ENCODE measurements at regions not wholly inside any gene's neighbourhood (a gene's known extent, or its start where the extent isn't known, plus 50 kb on each side); places are given as distances from the start of the nearest gene placed in this dataset.

DNA sequence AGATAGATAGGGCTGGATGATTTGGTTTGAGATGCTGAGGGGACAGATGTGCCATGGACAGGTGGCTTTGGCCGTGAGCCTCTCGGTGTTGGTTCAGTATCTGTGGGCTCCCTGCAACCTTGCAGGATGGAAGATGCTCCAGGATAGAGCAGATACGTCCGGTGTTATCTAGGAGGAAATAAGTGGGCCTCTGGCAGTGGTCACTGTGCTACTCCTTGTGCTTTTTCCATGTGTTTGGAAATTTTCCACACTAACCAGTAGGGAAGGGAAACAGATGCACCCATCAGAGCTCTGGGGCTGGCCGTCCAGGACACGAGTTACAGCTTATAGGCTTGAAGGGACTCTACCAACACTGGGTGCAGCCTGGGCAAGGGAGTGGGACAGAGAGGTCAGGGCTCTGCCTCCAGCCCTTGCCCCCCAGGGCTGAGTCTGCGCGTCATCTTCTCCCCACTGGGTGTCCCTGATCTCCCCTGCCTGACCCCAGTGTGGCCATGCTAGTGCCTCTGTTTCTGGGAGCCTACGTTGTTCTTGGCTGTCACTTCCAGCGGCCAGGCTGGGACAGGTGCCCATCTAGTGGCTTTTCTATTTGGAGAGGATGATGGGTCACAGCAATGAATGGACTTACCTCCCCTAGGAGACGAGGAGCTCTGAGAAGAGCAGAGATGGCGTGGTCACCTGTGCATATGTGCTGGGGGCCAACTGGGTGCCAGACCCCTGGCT, 166.9 kb downstream of the SEC14L1 start:
- DNase-seq (ENCODE audit: low read depth in 2 of 2), result no peak

DNA sequence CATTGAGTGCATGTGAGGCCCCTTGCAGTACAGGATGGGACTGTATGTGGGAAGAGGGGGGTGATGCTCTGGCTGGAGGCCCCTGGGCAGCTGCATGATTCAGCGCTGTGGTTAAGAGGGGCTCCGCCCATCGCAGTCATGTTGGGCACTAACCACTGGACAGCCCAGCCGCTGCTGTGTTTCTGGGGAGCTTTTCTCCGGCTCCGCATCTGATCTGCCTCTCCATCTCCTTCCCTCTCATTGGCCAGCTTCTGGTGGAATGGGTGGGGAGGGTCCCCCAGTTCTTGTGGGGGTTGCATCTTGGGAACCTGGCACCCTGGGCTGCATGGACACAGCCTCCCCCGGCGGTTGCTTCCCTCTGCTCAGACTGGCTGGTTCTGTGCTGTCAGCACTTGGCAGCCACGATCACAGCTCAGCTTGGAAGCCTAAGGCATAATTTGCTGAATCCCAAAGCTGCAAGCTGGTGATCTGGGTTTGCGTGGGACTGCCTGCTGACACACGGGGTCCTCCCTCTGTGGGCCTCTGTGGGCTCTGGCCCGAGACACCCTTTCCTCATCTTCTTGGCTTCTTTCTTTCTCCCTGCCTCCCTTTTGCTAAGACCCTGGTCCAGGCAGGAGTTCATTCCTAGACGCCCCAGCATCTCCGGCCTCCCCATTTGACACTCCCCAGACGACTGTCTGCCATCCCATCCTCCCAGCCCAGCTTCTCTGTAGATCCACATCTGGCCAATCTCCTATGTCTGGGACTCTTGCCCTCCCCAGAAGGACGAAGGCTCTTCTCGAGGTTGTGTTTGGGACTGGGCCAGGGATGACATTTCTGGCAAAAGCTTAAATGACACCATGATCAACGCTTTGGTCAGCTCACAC, 168.3 kb downstream of the SEC14L1 start:
- DNase-seq (ENCODE audit: low read depth in 2 of 2), result no peak

DNA sequence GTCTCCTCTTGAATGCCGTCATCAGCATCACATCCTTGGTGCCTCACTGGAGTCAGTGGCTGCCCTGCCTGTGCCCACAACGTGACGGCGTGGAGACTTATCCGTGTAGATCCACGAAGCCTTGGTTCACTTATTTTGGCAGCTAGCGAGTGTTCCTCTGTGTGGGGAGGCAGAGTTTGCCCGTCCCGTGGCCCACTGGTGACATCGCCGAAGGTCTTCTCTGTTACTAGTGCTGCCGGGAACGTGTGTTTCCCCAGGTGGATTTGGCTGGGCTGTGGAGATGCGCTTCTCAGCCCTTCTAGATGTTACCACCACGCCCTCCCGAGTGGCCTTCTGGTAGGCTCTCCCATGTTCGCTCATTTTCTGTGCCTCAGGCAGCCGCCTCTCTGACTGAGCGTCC, 169.6 kb downstream of the SEC14L1 start:
- no peak for DNase-seq (ENCODE audit: low read depth in 2 of 2)

DNA sequence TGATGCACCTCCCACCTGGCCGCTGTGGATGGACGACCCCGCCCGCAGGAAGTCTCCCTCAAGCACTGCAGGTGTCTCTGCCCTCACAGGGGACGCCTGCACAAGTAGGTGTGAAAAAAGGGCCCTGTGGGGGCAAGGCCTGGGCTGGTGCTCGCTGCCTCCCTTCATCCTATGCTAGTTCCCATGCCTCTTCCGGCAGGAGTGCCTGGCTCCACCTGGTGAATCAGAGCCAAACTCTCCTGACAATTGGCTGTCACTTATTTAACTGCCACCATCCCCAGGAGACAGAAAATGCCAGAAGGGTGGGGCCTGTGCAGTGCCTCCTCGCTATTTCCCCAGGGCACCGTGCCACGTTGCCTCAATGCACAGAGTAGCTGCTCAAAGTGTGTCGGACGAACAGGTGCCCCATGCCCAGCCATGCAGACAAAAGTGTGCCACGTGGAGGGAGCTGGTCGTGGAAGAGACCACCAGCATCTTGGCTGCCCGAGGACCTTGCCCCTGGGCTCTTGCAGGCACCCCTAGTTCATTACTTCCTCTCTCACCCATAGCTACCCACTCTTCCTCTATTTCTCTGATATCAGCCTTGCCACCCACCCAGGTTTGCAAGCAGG, 170.7 kb downstream of the SEC14L1 start:
- DNase-seq (ENCODE audit: low read depth in 2 of 2), result no peak

DNA sequence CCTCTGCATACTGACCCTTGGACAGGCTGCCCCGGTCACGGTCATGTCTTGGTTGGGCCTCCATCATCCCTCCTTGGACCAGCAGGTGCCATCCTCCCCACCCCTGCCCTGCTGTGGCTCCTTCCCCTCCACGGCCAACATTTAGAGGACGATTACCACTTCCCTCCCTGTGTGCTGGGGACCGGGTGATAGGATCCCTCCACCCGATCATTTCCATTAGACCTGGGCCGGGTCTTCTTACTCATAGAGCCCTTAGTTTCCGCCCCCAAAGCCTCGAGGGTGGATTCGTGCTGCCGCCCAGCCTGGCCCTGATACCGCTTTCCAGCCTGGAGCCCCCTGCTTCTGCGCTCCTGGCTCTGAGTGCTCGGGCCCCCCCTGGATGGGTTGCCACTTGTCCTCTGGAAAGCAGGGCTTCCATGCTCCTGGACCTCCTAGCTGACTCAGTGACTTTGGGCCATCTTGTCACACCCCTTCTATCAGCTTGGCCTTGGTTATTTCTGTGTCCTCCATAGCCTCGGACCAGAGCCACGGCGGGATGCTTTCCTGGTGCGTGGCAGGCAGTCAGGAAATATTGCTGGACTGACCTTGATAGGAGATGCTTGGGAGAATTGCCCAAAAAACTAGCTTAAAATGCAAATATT, 171.4 kb downstream of the SEC14L1 start:
- no peak for DNase-seq (ENCODE audit: low read depth in 2 of 2)

DNA sequence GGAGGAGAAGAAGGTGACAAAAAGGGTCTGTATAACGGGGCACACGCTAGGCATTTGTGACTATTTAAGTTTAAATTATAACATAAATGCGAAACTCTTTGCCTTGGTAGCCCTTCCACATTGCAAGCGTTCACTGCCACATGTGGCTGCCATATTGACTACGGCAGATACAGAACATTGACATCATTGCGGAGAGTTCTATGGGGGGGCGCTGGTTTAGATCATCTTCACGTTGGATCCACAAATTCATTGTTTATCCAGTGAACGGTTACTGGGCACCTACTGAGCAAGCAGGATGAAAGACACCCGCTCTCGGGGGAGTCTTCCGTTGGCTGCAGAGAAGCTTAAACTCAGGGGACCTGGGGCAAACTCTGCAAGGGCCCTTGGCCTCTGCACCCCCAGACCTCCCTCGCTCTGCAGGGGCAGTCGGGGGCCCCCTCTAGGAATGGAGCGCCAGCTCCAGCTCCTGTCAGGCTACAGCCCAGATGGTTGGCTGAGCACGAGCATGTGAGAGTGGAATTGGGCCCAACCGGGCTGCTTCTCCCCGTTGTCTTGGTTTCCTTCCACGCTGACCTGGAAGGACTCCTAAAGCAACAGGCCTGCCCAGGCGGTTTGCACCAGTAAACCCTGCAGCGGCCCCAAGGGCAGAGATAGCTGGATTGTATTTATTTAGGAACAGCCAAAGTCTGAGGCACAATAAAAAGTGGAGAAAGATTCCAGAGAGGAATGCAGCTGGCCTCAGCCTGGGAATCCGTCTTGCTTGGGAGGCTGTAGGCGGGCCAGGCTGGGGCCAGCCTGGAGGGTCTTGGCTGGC, 172.2 kb downstream of the SEC14L1 start:
- no peak for DNase-seq (ENCODE audit: low read depth in 2 of 2)

DNA sequence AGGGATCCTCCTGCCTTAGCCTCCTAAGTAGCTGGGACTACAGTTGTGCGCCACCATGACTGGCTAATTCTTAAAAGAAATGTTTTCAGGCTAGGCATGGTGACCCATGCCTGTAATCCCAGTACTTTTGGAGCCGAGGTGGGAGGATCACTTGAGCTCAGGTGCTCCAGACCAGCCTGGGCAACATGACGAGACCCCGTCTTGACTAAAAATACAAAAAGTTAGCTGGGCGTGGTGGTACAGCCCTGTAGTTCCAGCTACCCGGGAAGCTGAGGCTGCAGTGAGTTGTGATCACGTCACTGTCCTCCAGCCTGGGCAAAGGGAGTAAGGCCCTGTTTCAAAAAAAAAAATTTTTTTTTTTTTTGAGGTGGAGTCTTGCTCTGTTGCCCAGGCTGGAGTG, 173.1 kb downstream of the SEC14L1 start:
- no peak for DNase-seq (ENCODE audit: low read depth in 2 of 2)

DNA sequence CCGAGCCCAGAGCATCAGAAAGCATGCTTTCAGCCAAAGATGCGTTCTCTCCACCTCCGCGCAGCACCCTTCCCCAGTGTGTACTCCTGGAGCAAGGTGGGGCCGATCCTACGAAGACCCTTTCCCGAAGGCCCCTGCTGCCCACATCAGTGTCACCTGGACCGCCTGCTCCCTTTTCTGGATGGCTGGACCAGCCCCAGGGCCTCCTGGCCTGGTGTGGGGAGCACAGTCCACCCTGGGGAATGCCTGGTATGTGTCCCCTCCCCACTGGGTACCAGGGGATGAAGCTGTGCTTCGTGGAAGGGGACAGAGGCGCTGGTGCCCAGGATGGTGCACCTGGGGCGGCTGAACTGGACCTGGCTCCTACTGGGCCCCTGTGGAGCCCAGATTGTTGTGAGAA, 173.8 kb downstream of the SEC14L1 start:
- no peak for DNase-seq (ENCODE audit: low read depth in 2 of 2)

DNA sequence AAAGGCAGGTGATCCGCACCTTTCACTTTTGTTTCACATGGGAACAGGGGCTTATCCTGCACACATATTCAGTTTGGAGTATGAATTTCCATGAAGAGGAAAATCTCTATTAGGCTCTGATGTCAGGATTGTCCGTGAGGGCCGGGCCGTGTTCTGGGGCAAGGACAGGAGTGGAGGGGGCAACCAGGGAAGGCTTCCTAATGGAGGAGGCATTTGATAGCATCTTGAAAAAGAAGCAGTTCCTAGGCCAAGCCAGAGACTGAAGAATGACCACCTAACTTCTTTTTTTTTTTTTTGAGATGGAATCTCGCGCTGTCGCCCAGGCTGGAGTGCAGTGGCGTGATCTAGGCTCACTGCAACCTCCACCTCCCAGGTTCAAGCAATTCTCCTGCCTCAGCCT, 174.2 kb downstream of the SEC14L1 start:
- DNase-seq (ENCODE audit: low read depth in 2 of 2), result no peak

DNA sequence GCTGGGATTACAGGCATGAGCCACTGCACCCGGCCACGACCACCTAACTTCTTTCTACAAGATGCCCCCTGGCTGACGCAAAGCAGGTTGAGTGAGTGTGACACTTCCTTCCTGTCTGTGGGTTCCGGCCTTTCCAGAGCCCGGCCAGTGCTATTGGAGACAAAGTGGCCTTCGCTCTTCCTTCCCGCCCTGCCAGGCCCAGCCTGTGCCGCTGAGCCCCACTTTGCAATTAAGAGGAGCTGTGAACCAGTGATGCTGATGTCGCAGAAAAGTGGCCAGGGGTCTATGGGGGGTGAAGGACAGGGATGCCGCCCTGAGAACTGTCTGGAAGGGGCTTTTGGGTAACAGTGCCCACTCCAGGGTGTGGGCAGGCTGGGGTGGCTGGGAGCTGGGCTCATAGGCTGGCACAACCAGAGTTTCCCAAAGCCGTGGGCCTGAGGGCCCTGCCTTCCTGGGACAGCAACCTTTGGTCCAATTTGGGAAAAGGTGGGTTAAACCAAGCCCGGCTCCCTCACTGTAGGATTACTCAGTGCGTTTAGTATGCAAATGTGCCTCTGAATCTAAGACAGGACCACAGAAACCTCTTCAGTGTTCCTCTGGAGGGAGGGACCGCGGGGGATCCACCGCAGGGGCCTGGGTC, 174.9 kb downstream of the SEC14L1 start:
- no peak for DNase-seq (ENCODE audit: low read depth in 2 of 2)

DNA sequence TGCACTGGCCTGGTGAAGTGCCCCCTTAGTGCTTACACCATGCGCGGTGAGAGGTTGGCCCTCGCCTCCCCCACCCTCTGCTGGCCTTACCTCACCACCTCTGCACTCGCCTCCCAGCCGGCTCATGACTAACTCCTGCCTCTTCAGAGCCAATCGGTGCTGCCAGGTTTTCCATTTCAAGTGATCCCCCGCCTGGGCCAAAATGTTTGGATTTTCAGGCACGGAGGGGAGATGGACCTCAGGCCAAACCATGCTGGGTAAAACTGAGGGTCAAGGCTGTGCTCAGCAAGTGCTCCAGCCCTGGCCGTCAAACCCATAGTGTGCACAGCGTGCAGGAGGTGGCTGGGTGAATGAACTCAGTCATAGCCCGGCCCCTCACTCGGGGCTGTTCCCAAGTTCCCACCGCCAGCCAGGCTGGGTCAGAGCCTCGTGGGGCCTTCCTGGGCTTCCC, 175.4 kb downstream of the SEC14L1 start:
- DNase-seq (ENCODE audit: low read depth in 2 of 2), result no peak

DNA sequence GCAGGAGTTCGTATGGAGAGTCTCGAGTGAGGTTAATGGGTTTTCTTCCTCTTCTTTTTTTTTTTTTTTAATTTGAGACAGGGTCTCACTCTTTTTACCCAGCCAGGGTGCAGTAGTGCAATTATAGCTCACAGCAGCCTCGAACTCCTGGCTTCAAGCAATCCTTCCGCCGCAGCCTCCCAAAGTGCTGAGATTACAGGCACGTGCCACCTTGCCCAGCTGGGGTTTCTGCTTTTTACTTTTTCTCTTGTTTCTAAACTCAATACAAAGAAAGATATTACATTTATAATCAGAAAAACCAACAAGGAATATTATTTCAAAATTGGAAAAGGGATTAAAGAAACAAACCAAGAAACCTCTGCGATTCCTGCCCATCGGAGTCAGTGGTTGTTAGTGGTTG, 175.9 kb downstream of the SEC14L1 start:
- no peak for DNase-seq (ENCODE audit: low read depth in 2 of 2)

DNA sequence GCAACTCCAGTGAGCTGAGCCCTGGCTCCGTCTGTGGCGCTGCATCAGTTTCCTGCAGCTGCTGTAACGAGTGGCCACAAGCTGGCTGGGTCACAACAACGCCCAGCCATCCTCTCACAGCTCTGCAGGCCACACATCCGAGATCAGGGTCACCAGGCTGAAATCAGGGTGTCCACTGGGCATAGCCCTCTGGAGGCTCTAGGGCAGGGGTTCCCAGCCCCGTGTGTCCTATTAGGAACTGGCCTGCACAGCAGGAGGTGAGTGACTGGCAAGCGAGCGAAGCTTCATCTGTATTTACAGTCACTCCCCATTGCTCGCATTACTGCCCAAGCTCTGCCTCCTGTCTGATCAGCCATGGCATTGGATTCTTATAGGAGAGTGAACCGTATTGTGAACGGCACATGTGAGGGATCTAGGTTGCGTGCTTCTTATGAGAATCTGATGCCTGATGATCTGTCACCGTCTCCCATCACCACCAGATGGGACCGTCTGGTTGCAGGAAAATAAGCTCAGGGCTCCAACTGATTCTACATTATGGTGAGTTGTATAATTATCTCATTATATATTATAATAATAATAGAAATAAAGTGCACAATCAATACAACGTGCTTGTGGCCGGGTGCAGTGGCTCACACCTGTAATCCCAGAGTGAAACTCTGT, 176.5 kb downstream of the SEC14L1 start:
- DNase-seq (ENCODE audit: low read depth in 2 of 2), result no peak

DNA sequence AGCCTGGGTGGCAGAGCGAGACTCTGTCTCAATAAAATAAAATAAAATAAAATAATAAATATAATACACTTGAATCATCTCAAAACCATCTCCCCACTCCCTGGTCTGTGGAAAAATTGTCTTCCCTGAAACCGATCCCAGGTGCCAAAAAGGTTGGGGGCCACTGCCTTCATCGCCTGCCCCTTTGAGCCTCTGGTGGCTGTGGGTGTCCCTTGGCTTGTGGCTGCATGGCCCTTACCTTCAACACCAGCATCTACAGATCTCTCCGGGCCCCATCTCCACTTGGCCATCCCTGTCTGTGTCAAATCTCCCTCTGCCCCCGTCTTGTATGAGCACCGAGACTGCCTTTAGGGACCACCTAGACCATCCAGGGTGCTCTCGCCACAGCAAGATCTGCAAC, 177.3 kb downstream of the SEC14L1 start:
- DNase-seq (ENCODE audit: low read depth in 2 of 2), result no peak

DNA sequence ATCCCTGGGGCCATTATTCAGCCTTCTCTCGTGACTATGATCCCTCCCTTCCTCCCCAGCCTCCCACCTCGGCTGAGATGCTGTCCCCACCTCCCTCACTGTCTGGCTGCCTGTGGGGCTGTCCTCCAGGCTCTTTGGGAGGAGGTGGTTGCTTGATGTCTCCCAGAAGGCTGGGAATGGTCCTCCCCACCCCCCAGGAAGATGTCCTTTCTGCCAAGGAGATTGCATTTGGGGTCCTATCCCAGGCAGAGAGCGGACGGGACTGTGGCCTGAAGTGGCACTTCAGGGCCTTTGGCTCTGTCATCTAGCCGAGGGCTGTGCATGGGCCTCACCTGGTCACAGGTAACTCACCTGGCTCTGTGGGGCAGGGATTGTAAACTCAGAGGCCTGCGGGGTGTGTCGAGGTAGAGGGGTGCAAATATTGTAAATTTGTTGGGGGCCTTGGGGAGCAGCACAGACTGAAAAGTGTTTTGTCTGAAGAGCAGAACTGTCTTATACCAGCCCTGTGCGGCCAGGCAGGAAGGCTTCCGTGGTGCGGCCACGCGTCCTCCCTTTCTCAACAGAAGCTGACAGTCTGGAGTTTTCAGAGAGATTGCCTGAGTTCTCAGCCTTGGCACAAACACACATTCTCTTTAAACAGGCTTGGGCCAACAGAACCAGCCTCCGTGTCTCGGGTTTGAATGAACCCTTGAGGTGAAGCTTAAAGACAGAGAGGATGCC, 177.9 kb downstream of the SEC14L1 start:
- DNase-seq (ENCODE audit: low read depth in 2 of 2), result no peak

DNA sequence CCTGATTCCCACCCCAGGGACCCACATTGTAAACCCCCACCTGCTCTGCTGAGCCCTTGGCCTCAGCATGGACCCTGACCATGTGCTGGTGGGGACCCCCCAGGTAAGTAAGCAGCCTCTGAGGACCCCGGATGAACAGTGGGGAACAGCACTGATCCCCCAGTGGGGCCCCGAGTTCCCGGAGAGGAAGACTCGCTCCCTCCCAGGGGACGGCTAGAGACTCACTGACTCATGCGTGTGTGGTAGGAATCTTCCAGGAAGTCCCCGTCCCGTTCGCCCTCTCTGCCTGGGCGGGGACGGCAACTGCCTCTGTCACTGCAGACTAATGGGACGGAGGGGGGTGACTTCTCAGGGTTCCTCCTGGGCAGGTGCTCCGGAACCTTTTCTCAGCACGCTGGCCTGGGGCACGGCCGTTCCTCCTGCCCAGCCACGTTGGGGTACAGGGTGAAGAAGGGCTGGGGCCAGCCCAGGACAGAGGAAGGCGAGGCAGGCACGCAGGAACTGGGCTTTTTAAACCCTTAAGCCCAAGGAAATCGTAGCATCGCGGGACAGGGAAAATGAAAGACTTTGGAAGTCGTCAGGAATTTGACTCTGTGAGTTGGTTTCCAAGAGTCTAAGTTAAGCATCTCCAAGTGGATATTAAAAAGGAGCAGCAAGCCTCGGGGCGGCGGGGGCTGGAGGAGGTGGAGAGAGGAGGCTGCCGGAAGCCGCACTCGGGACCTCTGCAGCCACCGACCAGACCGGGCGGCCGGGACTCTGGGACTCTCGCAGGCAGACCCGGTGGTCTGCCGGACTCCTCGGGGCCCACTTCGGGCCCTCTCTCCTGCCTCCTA, 178.7 kb downstream of the SEC14L1 start:
- peak; percentile 27 to 59 for DNase-seq (ENCODE audit: low read depth in 2 of 2)

DNA sequence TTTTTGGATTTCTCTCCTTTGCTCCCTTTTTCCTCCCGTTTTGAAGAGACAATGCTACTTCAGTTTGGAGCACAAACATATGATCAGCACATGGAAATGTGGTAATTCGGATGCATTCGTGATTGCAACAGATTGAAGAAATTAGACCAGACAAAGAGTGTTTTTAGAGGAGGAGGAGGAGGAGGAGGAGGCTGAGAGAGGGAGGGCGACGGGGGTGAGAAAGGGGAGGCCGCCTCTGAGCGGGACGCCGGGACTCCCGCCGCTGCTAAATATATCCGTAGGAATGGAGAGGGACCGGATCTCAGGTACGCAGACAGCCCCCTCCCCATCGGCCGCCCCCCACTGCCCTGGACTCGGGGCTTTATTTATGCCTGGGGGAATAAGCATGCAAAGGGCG, 179.3 kb downstream of the SEC14L1 start:
- no peak for DNase-seq (ENCODE audit: low read depth in 2 of 2)

DNA sequence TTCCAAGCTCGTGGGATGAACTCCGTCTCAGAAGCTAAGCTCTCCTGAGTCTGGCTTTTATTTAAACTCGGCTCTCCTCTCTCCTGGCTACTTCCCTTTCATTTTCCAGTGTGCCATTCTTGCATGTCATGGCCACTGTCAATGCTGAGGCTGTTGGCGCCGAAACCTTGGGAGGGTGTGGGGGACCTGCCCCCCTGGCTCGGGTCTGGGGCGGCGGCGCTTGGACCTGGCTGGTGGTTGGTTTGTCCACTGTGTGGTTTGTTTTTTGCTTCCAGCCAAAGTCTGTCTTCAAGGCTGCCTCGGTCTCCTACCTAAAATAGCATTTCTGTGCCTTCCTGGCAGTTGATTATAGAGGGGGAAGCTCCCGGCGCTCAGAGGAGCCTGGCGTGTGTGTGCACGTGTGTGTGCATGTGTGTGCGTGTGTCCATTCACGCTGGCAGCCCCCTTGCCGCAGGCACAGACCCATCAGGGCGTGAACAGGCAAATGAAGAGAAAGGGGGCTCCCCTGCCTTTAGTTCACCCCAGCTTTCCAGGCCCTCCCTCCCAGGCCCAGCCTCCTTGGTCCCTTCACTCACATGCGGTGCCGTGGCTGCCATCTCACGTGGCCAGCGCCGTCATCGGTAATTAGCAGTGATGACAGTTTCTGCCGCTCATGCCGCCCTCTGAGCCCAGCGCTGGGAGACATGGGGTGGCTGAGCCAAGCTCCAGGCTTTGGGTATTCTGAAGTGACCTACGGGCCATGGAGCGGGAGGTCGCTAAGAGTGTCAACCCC, 179.9 kb downstream of the SEC14L1 start:
- DNase-seq (ENCODE audit: low read depth in 2 of 2), result no peak

All from stimulated activated CD4-positive, alpha-beta T cell treated with anti-CD3 and anti-CD28 coated beads, Interleukin-1b, Interleukin-23, amount 100 ng/mL, for 4 hours (primary cell).